Breast epithelium (tissue), 4 donors: ENCODE measurements at regions not wholly inside any gene's neighbourhood (a gene's known extent, or its start where the extent isn't known, plus 50 kb on each side); places are given as distances from the start of the nearest gene placed in this dataset.

Source experiments
- DNase-seq, 2 donors: peaks; one replicate each; pipeline ENCODE4 v3.0.0-alpha.2; 2019; ENCODE audit warnings: low spot score in 2 of 2
- H3K27ac ChIP-seq, 2 donors: fragments of 200-600 bp; sonication (generic) in 1 of 2; one replicate each; pipeline ENCODE4 v1.5.1; 2016 to 2019; ENCODE audit warnings: mild to moderate bottlenecking in 1 of 2
- H3K27me3 ChIP-seq, 2 donors: fragments of 200-600 bp; sonication (generic) in 1 of 2; one replicate each; pipeline versions ENCODE4 v1.5.1 to v1.6.0; 2017 to 2019; ENCODE audit warnings: control low read depth in 1 of 2, mild to moderate bottlenecking in 1 of 2
- H3K36me3 ChIP-seq: fragments of 200-600 bp; one replicate; pipeline ENCODE4 v1.5.1; 2019
- H3K4me1 ChIP-seq, 2 donors: fragments of 200-600 bp; sonication (generic); one replicate each; pipeline ENCODE4 v1.5.1; 2016 to 2019; ENCODE audit warnings: control low read depth in 1 of 2
- H3K4me3 ChIP-seq, 3 donors: fragments of 200-600 bp; sonication (generic); 1 replicate in 2 of 3; 2 replicates in 1 of 3; pipeline ENCODE4 v1.5.1; 2016 to 2019; ENCODE audit warnings: mild to moderate bottlenecking in 3 of 3, moderate library complexity in 2 of 3
- H3K9me3 ChIP-seq, 2 donors: fragments of 200-600 bp; sonication (generic) in 1 of 2; one replicate each; pipeline ENCODE4 v1.5.1; 2016 to 2019; ENCODE audit warnings: control low read depth in 1 of 2
- CTCF ChIP-seq, 3 donors: fragments of 450-650 bp; IDR thresholded peaks; one replicate each; pipeline ENCODE4 v1.5.1; 2016 to 2017; ENCODE audit warnings: antibody characterized with exemption in 3 of 3, mild to moderate bottlenecking in 3 of 3, moderate library complexity in 3 of 3
- POLR2A ChIP-seq: fragments of 450-650 bp; IDR thresholded peaks from one replicate; pipeline ENCODE4 v1.6.1; 2016; ENCODE audit warnings: antibody characterized with exemption, mild to moderate bottlenecking, moderate library complexity
- POLR2AphosphoS5 ChIP-seq, 3 donors: sonication (generic); formaldehyde crosslinking; IDR thresholded peaks; one replicate each; pipeline ENCODE4 v1.6.1; 2017; ENCODE audit warnings: antibody characterized with exemption in 3 of 3
- intact Hi-C: fragments of 100-400 bp; cut with DNase I; formaldehyde crosslinking; loops from one replicate; pipeline ENCODE4 v1.15.1; 2023; ENCODE audit warnings: low total_unique reads

DNA sequence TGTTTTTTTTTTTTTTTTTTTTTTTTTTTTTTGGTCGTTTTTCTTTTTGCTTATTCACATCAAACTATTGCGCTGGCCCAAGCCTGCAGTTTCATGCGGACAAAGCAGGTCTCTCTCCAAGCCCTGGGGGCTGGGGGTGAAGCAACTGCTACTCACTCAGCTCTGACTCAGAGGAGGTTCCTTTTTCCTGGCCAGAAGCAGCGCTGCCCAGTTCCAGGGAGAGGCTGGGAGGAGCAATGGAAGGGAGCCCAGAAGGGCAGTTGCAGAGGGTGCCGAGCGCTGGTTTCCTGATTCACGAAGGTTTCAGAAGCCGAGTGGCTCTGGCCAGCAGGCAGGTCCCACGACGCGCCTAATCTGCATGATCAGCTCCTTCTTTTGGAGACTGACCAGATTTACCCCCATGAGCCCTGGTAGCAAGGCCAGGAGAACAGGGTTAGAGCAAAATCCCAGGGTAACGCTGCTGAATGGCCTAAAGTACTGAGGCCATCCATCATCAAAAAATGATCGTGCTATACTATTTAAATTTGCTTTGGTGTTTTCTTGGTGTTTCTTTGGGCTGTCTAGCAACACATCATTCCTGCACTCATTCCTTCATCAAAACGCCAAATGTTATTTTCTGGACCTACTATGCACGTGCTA, 144.7 kb upstream of the SOX9 start:
- no peaks in the 10 kb centered on the region for H3K9me3 ChIP-seq
- peak overlapping the region in 2 of 3 donors; percentile 44 to 54 for H3K4me3 ChIP-seq
- H3K27ac ChIP-seq, result peak overlapping the region; percentile 74 to 81
- intact Hi-C loops, result no loop called here
- TF ChIP-seq POLR2A (no peak), POLR2AphosphoS5 (IDR thresholded peaks at IDR 0.05) (peak; percentile 43 to 55 (median 54))
- peak; percentile 91 to 94 for DNase-seq
- no peaks in the 10 kb centered on the region for H3K27me3 ChIP-seq
- H3K36me3 ChIP-seq, result no peaks in the 10 kb centered on the region
- H3K4me1 ChIP-seq, result peaks cover 0 to 5% of the 10 kb centered on the region in 2 donors

- H3K9me3 ChIP-seq, result no peaks in the 10 kb centered on the region
- TF ChIP-seq POLR2AphosphoS5 (IDR thresholded peaks at IDR 0.05) (no peak), POLR2A (no peak), CTCF (IDR thresholded peaks at IDR 0.05) (no peak)
- H3K4me1 ChIP-seq, result peaks cover 0 to 5% of the 10 kb centered on the region in 2 donors
- no peak overlapping the region for H3K4me3 ChIP-seq
- intact Hi-C loops, result no loop called here
- no peaks in the 10 kb centered on the region for H3K27me3 ChIP-seq
- H3K27ac ChIP-seq, result no peak overlapping the region
- H3K36me3 ChIP-seq, result no peaks in the 10 kb centered on the region
- no peak for DNase-seq
Observed at GRCh38 chr17:71978435-71978834, 142.4 kb upstream of the SOX9 start.

DNA sequence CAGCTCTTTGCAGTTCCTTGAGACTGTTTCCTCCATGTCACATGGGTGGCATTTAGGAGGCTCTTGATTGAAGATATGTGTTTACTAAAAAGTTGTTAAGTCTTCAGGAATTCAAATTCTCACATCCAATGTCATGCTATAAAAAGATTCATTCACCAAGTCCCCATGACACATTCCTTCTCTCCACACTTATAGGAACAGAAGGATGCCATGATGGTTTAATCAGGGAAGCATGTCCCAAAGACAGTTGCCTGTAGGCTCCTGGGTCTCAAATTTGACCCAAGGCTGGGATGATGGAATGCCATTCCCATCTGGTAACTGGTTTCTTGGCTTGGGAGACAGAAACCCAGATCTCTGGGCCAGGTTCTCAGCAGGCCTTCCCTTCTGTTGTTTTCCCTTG, 140.6 kb upstream of the SOX9 start:
- Histone ChIP-seq H3K27me3 (no peaks in the 10 kb centered on the region), H3K27ac (no peak overlapping the region), H3K9me3 (no peaks in the 10 kb centered on the region), H3K36me3 (no peaks in the 10 kb centered on the region), H3K4me1 (peaks cover 0 to 1% of the 10 kb centered on the region in 2 donors), H3K4me3 (no peak overlapping the region)
- intact Hi-C loops, result no loop called here
- TF ChIP-seq POLR2A (no peak), POLR2AphosphoS5 (IDR thresholded peaks at IDR 0.05) (no peak), CTCF (IDR thresholded peaks at IDR 0.05) (no peak)
- DNase-seq, result no peak

GRCh38 chr17:71983828-71984227, 137.0 kb upstream of the SOX9 start:
- TF ChIP-seq POLR2A (no peak), POLR2AphosphoS5 (IDR thresholded peaks at IDR 0.05) (no peak), CTCF (IDR thresholded peaks at IDR 0.05) (no peak)
- DNase-seq, result no peak

DNA sequence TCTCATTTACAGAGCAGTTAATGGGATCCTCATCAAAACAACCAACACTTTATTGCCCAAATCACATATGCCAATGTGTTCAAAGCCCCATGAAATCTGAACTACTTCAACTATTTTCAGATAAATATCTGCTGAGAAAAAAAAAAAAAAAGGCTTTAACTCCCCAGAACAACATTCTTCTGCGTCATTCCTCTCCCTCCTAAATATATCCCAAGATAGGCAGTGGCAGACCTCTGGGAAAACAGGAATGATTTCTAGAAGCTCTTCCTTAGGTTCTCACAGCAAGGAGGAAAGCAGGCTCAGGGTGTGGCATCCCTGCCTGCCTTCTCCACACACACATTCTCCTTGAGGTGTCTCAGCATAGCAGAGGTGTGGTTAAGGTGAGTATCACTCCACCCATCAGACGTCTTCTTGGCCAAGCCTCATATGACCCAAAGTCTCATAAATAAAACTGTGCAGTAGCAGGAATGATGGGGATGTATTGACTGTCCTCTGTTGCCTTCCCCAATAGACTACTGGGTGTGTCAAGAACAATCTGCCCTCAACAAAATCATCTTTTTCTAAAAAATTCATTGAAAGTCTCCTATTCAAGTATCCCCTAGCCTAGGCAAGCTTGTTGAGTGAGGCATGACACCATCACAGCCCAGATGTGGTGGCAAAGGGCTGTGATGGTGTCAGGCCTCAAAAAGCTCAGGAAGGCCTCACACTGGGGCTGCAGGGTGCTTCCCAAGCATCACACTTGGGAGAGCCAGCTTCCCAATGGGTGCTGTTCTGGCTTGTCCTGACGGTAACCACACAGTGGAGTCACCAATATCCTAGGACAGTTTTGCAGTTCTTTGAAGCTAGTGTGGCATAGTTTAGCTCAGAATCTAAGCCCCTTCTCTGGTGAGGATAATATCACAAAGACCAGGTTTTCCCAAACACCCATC, 135.4 kb upstream of the SOX9 start:
- TF ChIP-seq CTCF (IDR thresholded peaks at IDR 0.05) (no peak), POLR2A (no peak), POLR2AphosphoS5 (IDR thresholded peaks at IDR 0.05) (no peak)
- Histone ChIP-seq H3K4me3 (no peak overlapping the region), H3K27me3 (no peaks in the 10 kb centered on the region), H3K36me3 (no peaks in the 10 kb centered on the region), H3K4me1 (no peaks in the 10 kb centered on the region), H3K9me3 (no peaks in the 10 kb centered on the region), H3K27ac (no peak overlapping the region)
- intact Hi-C loops, result no loop called here
- no peak for DNase-seq

More at GRCh38 chr17:71983828-71984227, 137.0 kb upstream of the SOX9 start:
- Histone ChIP-seq H3K36me3 (no peaks in the 10 kb centered on the region), H3K4me1 (no peaks in the 10 kb centered on the region), H3K9me3 (no peaks in the 10 kb centered on the region), H3K27me3 (no peaks in the 10 kb centered on the region), H3K27ac (no peak overlapping the region), H3K4me3 (no peak overlapping the region)
- intact Hi-C loops, result no loop called here
